CD4-positive, alpha-beta T cell treated with Interleukin-1 beta for 1 hour (primary cell): ENCODE measurements at regions not wholly inside any gene's neighbourhood (a gene's known extent, or its start where the extent isn't known, plus 50 kb on each side); places are given as distances from the start of the nearest gene placed in this dataset.
"Not testable (repeated sequence)": the region's sequence is repeated elsewhere in the genome, so short reads cannot be mapped to it uniquely, and the experiment has no call there.

ENCODE experiments used
- DNase-seq, 2 donors: peaks; one replicate each; pipeline ENCODE4 v3.0.0-alpha.2; 2020 to 2022

DNA sequence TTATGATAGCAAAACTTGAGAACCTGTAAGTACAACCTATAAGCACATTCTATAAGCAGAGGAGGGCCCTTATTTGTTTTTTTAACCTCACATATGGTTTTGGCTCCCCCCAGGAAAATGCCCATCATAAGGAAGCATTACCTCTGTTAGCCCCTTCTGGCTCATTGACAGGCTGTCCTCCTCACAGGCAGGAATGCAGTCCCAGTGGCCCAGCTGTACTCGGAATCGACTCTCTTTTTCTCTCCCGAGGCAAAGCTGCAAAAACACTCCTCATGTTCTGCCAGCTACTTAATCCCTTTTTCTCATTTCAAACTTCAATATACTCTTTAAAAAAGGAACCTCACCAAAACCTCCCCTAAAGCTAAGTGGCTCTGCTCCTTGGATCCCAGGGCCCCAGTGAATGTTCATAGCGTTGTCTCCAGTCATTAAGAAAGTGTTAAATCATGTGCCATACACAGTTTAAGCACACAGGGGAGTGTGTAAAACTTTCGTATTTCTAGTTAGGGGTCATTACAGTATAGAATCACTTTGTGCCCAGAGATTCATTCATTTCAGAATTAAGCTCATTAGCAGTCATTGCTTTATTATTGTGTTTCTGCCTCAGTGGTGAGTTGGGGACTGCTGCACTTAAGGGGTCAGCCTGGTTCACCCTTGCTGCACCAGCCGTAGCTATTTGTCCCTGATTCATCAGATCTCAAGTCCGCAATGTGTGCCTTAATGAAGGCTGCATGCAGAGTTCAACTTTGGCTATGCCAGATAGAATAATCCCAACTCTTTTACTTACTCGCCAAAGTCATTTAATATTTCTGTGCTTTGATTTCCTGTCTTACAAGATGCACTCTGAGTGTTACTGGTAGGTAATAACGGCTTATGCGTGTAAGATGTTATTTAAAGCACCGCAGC is 57.6 kb downstream of the JRKL start:
- no peak for DNase-seq

DNA sequence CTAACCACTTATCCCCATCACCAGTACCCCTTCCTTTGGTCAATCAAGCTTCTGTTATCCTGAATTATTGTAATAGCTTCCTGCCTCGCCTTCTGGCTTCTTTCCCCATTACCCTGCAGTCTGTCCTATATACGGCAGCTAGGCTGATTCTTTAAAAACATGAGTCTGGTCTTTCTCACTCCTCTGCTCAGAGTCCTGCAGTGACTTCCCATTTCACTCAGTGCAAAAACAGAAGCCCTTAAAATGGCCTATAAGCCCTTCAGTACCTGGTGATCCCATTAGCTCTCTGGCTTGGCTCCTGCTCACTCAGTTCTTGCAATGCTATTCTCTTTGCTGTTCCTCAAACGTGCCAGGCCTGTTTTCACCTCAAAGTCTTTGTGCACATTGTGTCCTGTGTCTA is 58.4 kb downstream of the JRKL start:
- DNase-seq: no peak

DNA sequence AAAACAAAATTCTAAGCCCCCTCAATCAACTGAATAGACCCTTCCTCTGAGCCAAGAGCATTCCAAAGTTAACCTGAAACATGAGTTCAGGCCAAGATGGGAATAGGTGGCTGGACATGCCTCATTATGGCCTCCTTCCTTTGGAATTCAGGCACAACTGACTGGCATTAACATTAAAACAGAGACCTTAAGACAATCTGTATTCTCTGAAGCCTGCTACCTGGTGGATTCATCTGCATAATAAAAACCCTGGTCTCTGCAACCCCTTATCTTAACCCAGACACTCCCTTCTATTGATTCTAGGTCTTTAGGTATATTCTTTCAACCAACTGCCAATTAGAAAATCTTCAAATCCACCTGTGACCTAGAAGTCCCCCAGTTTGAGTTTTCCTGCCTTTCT is 66.3 kb downstream of the JRKL start:
- DNase-seq: no peak

DNA sequence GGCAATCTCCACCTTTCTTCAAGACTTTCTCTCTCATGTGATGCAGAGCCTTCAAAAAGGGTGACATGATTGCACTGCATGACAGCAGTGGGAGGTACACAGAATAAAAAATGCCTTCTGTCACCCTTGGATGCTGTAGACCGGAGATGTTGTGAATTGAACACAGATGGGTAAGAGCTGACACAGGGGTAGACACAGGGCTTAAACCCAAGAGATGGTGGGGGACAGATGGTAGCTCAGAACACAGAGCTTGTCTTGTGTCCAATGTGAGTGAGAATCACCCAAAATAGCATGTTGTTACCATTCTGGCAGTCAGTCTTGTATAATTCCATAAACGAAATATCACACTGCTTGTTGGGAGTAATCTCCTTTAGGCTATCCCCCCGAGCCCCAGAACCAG is 69.9 kb downstream of the JRKL start:
- DNase-seq: no peak

DNA sequence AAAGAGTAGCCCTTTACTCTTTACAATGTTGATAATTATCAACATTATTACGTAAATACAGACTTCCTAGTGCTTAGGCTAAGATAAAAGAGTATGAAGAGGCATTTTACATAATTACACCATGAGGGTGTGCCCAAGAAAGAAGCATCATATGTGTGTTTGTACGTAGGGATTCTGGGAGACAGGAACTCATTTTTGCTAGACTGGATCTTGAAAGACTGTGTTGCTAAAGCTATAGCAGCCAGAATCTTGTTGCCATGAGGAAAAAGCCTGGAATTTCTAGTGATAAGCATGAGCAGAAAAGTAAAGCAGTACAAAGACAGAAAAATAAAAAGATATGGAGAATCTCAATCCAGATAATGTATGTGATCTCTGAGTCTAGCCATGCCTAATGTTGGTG is 72.1 kb downstream of the JRKL start:
- DNase-seq: no peak

DNA sequence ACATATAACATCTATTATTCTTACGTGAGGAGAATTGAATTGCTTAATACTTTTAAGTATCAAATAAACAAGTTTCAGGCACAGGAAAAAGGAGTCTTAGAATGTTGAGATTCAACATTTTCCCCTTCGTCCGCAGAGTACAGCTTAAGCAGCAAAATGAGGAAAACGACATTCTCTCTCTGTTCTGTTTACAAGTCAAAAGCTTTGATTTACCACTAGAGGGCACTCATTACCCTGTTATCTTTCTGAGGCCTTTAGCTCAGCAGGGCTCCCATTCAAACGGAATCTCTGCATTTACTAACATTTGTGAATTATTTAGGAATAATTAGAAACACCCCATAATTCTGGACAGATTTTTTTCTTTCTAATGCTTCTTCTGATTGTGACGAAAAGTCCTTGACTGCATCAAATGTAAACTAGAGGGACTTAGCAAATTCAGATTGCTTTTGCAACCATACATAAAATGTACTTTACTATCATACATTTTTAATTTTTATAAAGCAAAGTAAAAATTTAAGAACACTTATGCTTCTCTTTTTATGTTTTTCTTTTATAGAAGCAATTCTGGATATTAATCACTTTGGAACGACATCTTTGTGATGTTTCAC is 75.0 kb downstream of the JRKL start:
- DNase-seq: peak in 1 of 2 donors; percentile 51

DNA sequence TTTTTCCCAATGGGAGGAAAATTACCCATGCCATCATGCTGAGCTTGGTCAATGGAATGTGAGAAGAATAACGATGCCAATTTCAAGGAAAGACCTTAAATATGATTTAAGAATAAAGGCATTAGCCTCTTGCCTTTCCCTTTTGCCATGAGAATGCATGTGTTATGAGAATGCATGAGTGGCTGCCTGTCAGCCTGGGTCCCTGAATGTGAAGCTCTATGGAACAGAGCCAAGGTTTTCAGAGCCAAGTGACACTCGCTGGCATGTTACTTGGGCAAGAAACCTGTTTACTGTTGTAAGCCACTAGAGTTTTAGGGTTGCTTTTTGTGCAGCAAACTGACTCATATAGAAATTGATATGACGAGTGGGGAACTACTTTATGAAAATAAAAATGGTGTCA is 75.7 kb downstream of the JRKL start:
- no peak for DNase-seq

DNA sequence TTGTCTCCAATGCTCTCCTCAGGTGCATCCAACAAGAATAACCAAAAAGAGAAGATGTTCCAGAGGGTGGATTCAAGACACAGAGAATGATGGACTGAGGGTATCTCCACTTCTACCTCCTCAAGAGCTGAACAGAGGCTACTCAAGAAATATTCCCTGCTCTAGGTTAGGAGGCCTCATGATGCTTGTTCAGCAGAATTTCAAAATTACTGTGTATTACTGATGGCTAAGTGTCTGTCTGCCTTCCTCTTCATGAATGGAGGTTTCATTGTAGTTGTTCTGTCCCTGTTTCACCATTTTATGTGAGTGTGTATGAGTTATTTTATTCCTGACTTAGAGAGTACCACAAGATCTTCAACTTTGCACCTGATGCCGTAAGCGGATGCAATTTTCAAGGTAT is 76.8 kb downstream of the JRKL start:
- no peak for DNase-seq

DNA sequence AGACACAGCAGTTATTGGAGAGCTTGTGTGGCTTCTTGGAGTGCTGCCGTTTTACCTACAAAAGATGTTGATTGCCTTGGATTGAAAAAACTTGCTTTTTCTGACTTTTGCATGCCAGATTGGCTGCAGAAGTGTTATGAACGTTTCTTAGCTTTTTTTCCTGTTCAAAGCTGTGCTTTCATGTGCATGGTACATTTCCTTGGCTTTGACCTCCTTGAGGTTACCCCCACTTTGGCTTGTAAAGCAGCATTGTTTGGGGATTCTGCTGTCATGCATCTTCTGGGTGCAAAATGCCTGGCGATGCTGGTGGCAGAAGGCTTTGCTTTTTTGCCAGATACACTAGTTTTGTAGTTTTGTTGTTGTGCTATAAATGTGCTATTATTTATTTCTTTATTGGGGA is 80.0 kb downstream of the JRKL start:
- no peak for DNase-seq

DNA sequence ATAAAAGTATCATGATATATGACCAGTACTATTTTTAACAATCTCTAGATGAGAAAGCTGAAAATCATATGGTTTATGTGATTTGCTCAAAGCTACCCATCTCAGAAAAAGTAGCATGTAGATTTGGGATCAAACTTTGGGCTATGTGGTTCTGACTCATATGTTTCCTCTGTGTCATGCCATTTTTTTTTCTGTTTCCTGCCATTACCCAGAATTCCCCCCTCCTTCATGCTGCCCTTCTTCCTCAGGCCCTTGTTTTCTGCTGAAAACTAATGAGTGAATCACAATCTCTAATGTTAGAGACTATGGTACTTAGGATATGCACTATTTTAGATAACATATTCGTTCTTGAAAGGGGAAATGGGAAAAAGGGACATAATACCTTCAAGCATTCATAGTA is 80.7 kb downstream of the JRKL start:
- no peak for DNase-seq

DNA sequence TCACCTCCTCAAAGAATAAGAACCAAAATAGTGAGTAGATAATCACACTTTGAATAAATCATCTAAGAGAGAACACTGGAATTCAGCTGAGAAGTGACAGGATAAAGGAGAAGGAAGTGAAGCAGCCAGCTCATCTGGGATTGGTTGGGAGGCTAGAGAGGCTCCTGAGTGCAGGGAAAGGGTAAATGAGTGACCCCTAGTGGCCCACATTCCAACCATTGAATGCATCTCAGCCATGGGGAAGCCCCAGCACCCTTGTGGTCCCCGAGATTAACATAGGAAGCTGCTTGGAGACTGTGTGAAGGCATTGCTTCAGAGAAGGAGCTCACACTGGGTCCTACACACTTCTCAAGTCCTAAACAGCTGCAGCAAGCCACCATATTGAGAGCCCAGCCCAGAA is 82.3 kb downstream of the JRKL start:
- DNase-seq: no peak

DNA sequence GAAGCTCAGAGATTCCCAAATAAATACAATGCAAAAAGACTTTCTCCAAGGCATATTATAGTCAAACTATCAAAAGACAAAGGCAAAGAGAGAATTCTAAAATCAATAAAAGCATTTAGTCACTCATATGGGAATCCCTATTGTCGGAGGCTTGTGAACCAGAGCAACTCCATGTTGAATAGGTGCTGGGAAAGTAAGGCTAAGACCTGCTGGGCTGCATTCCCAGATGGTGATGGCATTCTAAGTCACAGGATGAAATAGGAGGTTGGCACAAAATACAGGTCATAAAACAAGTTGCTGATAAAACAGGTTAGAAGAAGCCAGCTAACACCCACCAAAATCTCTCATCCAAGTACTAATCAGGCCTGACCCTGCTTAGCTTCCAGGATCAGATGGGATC is 84.5 kb downstream of the JRKL start:
- DNase-seq: no peak

DNA sequence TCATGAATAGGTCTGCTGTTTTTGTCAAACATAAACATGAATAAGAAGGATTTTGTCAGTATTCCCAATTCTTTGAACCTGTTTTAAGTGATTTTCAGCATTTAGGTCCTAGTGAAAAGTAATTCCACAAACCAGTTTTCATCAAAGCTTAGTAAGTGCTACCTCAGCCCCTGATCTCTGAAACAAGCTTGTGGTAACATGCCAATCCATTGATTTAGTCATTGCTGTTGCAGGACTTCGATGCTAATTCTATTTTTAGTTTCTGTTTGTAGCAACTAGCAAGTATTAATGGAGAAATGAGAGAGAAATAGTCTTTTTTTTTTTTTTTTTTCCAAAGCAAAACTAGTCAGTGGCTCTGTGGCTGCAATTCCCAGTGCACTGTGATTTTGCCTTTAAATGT is 91.4 kb downstream of the JRKL start:
- DNase-seq: no peak

DNA sequence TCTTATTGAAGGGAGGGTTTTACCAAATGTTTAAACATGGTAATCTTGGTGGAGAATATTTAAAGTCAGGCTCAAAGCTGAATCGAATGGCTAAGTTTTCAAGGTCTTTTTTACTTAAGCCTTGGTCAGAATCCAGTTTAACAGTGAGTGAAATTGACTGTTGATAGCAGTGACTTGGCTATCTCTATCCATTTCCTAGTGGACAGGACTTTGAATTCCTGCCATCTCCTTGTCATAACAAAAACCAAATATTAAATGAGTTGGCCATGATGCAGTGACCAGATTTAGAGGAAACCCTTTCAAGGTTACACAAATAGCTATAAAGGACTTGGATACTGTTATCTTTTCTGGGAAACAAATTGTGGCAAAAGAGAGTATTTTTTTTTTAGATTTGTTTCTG is 92.0 kb downstream of the JRKL start:
- DNase-seq: no peak

DNA sequence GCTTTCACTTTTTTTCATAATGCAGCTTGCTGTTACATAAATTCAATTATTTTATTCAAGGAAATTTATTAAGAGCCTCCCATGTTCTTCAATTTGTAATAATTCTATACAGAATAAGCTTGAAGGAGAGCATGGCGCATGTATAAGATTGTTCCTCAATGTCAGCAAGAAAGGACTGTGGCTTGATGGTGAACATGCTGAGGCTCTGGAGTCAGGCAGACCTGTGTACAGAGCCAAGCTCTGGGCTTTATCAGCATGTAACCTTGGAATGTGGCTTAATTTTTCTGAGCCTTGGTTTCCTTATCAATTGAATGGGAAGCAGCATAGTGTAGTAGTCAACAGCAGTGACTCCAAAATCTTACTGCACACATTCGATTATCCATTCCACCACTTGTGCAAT is 92.4 kb downstream of the JRKL start:
- DNase-seq: no peak

DNA sequence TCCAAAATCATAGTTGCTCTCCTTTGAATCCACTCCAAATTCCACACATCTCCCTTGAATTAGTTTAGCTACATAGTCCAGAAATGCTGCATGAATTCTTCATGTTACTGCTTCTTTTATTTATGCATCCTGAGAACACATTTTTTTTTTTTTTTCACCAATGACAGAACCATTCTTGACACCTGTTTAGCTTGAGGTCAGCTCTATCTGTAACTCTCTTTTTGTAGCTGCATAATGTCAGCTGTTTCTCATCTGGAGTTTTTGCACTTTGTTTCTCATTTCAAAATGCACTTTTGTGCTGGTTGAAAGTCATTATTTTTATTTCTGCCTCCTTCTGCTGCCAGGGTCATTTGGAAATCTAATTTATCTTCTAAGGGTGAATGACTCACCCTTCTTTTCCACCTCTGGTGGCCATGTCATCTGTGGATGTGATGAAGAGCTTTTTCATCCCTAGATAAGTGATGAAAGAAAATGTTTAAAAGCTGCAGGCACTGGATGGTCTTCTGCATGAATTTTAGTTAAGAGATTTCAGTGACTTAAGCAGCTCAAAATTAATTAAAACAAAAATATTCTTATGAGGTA is 93.7 kb downstream of the JRKL start:
- no peak for DNase-seq

DNA sequence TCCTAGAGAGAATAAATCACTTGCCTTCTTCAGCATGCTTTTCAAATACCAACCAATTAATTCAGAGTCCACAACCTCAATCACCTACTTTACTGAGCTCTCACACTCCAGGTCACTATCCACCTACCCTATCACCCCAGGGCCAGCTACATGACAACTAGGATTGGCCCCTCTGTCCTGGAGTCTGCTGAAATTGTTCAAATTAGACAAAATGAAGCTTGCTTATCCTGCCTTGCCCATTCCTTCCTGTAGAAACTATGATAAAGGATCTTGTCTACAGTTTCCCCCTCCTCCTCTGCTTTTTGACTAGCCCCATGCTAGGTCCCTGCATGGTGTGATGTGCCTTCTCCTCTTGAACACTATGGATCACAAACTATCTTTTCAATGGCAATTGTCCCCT is 94.5 kb downstream of the JRKL start:
- DNase-seq: no peak

DNA sequence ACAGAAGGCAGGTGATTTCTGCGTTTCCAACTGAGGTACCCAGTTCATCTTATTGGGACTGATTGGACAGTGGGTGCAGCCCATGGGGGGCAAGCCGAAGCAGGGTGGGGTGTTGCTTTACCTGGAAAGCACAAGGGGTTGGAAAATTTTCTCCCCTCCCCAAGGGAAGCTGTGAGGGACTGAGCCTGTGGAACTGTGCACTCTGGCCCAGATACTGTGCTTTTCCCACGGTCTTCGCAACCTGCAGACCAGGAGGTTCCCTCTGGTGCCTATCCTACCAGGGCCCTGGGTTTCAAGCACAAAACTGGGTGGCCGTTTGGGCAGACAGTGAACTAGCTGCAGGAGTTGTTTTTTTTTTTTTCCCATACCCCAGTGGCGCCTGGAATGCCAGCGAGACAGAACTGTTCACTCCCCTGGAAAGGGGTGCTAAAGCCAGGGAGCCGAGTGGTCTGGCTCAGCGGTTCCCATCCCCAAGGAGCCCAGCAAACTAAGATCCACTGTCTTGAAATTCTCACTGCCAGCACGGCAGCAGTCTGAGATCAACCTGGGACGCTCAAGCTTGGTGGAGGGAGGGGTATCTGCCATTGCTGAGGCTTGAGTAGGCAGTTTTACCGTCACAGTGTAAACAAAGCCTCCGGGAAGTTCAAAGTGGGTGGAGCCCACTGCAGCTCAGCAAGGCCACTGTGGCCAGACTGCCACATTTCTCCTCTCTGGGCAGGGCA is 97.2 kb downstream of the JRKL start:
- DNase-seq: no peak

DNA sequence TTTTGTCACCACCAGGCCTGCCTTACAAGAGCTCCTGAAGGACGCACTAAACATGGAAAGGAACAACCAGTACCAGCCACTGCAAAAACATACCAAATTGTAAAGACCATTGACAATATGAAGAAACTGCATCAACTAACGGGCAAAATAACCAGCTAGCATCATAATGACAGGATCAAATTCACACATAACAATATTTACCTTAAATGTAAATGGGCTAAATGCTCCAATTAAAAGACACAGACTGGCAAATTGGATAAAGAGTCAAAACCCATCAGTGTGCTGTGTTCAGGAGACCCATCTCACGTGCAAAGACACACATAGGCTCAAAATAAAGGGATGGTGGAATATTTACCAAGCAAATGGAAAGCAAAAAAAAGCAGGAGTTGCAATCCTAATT is 99.1 kb downstream of the JRKL start:
- DNase-seq: not testable (repeated sequence)

DNA sequence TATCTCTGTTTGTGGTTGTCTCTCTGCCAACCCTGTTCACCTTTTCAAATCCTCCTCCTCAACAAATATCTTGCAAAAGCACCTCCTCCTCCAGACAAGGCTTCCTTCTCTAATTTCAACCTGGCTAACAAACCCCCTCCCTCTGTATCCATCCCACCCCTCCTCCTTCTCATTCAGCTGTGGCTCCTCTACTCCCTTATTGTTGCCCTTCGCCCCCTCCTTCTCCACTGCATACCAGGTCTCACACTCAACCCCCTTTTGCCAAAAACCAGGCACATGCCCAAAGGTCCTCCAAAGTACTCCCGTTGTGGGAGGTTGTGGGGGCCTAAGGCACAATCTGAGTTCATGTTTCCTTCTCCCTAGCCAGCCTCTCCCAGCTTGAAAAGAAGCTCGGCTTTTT is 110.6 kb downstream of the JRKL start:
- DNase-seq: no peak

DNA sequence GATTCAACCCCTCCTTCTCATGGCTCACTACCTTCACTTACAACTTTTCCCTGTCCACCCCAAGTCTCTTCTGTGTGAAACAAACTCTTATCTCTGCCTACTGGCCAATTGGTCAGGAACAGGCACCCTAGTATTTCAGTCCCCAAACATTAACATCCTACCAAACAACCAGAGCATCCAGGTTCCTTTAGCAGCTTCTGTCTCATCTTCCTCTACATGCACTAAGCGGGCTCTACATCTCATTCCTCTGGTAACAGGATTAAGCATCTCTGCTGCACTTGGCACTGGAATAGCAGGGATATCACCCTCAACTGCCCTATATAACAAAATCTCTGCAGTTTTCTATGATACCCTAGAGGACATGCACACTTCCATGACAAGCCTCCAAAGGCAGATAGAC is 116.2 kb downstream of the JRKL start:
- DNase-seq: no peak

DNA sequence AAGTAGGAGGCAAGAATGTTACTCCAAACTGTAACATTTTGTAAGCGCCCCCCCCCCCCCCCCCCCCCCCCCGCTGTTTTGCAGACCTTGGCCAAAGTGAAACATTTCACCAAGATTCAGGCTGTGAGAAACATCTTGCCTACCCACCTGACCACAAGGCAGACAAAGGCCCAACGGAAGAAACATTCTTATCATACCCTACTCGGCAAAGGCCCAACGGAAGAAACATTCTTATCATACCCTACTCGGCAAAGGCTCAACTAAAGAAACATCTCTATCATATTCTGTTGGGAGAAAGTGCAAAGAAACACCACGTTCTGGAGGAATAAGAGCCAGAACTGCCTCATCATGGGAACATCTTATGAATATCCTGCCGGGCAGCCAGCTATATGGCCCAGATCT is 117.1 kb downstream of the JRKL start:
- DNase-seq: no peak

DNA sequence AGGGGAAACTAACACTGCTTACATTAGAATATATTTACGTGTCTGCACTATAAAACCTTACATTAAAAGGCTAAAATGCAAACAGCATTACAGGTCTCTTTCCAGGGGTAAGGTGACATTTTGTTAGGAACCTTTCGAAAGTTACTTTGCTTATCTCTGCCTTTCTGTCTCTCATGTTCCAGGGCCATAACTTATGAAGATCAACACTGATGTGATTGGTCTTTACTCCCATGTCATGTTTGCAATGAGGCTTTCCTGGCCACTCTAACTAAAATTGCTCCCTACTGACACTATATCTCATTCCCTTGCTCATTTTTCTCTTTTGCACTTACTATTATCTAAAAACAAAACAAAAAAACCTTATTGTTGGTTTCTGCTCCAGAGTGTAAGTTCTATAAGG is 119.0 kb downstream of the JRKL start:
- no peak for DNase-seq

DNA sequence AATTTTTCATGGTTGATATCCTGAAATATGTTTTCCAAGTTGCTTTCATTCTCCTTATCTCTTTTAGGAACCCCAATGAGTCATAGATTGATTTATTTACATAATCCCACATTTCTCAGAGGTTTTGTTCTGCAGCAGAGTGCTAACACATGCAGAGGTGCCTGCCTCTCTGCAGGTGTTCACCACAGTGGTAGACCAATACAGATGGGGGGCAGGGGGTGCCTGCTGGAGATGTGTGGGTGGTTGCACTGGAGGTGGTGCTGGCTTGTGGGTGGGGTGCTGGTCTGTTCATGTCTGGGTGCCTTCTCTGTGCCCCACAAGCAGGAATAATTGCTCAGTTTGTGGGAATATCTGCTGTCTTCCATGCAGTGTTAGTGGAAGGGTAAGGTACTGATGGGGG is 131.1 kb downstream of the JRKL start:
- DNase-seq: no peak
